AML-193 (cell line): ENCODE measurements at regions not wholly inside any gene's neighbourhood (a gene's known extent, or its start where the extent isn't known, plus 50 kb on each side); places are given as distances from the start of the nearest gene placed in this dataset.

Experiments
- DNase-seq, 2 experiments: peaks; one replicate each; lab custom pipeline; 2025; lab: John Stamatoyannopoulos, UW

DNA sequence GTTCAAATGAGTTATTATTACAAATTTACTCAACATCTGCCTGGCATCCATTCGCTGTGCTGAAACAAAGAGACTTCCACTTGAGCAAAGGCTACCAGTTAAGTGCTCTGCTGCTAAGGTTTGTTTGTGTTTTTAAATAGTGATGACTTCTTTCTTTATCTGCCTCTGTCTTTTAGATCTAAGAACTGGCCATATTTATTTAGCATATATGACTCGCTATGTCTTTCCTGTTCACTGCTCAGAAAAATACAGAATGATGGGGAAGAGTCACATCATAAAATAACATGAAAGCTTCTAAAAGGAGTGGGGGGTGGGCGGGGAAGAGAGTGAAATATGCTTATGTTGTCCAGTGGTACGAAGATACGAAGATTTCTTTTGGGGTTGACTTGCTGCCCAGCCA, 322.2 kb downstream of the GPAT3 start:
- no peak for DNase-seq

DNA sequence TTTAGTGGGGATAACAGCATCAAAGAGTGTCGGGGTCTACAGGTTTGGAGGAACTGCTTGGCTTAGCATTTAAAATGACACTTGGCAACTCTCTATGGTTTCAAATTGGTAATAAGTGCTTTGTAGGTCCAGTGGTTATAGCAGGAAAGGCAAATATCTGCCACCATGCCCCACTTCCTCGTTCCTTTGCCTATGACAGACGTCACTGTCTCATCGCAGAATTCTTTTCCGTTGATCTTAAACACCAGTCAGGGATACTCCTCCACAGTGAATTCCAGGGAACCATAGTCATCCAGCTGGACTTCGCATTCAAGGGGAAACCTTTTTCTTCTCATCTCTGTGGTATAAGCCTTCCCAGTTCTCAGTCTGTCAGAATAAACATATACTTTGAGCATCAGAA, 319.1 kb downstream of the GPAT3 start:
- DNase-seq: no peak

DNA sequence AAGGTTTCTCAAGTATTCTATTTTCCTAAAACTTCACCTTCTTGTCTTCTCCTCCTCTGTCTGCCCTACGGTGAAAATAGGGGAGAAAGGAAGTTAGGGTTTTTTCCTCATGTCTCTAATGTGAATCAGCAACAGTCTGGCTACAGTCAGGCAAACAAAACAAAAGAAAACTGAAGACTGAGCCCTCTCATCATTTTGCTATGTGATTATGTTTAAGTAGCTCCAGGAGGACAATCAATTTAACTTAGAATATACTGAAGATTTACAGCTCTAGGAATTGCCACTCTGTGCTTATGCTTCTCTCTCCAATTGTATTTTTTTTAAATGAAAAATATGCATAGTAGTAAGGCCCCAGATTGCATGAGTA, 316.2 kb downstream of the GPAT3 start:
- no peak for DNase-seq

DNA sequence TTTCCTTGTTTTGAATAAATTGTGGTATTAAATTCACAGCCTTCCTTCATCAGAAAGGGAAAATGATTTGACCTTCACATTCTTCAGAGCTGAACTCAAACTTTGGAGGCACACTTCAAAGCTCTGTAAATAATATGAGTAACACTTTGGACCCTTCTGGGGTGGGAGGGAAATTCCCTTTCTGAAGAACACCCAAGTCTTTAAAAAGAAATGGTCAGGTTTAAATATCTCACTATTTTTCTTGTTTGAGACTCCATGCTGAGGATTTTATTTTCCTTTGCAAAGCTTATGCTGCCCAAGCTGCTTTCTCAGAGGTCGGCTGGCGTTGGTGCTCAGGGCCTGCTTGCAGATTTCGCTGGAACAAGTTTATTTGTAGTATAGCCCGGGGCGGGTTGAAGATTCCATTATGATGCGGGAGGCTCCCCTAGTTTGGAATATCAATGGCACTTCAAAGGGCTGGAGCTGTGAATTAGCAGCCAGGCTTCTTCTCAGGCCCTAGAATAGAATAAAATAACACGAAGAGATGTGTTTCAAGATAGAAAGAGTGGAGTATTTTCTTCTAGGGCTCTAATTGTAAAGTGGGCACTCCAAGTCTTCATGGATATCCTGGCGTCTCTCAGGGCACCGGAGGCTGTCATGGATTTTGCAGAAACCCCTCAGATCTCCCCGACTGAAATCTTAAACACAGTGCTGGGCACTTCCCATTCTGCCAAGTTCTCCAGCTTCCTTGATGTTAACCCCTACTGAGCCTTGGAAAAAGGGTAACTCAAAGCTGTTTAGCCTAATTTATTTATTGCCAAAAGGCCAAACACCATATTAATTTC, 315.6 kb downstream of the GPAT3 start:
- no peak for DNase-seq

DNA sequence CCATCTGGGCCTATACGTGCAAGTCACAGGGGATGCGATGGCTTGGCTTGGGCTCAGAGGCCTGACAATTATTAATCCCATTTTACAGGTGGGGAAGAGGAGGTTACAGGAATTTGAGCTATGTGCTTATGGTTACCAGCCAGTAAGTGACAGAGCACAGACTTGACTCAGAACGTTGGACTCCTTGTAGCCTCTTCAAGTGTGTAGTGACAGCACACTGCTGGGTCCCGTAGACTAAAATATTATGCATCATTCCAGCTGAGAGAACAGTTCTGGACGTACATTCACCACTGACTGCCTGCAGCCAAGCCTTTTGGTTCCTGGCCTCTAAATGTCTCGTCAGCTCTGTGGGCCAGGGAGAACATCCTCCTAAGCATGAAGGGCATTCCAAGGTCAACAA, 314.5 kb downstream of the GPAT3 start:
- no peak for DNase-seq

DNA sequence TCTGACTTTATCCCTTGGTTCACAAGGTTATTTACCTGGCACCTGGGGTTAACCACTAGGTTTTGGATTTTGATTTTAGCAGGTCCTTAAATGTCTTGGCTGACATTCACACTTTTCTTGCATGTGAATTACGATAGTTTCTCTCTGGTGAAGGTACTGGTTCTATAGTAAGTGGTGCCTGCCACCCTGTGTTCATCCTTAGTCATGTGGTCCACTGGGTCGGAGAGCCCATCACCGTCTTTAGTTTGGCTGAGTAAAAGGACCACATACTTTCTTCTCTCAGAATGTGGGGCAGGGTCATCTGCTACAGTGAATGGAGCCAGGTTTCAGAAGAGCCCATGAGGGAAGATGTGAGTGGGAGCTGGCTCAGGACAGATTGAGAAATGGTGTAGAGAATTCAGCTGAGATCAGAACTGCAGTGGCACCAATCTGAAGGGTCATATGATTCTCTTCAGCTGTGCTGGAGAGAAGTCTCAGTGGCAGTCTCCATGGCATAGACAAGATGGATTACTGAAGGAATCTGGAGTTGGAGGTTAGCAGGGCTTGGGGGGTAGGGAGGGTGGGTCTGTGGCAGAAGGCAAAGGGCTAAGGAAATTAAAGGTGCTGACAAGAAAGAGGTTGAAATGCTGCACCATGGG, 310.4 kb downstream of the GPAT3 start:
- no peak for DNase-seq

DNA sequence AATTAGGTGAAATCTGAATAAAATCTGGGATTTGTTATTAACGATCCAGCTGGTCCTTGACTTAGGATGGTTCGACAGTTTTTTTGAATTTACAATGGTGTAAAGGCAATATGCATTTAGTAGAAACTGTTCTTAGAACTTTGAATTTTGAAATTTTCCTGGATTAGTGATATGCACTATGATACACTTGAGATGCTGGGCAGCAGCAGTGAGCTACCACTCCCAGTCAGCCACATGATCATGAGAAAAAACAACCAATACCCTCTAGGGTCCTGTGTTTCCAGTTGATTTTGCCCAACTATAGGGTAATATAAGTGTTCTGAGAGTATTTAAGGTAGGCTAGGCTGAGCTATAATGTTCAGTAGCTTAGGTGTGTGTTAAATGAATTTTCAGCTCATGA, 303.7 kb downstream of the GPAT3 start:
- DNase-seq: no peak

DNA sequence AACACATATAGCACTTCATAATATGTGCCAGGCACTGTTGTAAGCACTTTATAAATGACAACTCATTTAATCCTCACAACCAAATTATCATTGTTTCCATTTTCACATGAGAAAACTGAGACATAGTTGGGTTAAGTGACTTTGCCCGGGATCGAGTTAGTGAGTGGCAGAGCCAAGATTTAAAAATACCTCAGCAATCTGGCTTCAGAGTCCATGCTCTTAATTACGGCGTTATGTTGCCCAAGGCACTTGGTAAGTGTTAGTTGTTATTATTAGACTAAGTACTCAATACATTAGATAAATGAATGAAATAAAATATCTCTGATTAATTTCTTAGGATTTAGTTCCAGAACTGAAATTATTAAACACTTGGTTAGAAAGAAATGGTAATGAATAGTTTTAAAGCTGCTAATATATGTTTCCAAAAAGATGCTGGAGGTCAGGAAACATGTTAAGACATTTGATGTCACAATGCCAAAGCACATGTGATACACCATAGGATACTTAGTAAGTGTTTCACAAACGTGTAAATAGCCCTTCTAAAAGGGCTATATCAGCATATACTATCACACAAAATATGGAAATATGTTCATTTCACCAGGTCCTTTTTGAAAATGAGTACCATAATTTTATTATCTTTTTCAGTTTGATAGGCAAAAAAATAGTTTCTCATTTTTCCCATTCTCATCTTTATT, 301.9 kb downstream of the GPAT3 start:
- no peak for DNase-seq

DNA sequence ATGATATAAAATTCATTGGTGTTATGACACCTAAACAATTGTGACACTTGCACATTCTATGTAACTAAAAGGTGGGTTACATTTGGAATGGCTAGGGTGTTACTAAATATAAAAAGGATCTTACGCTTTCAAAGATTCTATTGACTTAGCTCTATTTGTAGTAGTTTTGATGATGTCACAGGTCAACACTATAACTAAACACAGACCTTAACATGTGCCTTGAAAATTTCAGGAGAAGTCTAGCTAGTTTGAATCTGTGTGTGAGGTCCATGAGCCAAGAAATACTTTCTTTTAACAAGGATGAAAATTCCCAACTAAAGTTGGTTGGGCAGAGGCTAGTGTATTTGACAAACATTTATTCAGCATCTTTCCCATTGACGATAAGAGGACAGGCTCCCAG, 298.0 kb downstream of the GPAT3 start:
- no peak for DNase-seq

DNA sequence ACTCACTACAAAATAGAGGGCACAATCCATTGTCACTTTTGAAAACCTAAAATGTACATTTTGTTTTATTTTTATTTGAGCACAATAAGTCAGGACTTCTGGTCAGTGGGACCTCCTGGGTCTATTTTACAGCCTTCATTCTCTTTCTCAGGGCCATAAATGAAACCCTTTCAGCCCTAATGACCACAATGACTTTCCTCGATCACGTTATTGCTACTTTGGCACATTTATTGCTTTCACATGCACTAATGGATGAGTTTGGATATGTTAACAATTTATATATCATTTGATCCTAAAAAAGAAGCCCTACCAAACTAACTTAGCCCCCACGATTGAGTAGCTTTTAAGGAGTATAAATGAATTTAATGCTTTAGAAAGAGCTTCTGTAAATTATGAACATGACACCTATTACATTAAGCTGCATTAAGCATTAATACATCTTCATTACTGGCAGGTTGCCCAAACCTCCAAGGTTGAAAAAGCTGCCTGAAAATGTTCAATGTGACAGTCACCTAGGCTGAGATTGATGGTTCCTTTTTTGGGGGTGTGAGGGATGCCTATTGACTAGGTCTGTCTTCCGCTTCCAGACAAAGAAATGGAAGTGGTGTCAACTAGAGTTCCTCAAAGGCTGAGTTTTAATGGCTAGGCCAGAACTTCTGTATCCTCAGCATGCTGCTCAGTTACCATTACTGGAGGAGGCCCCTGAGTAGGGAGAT, 296.4 kb downstream of the GPAT3 start:
- DNase-seq: no peak

DNA sequence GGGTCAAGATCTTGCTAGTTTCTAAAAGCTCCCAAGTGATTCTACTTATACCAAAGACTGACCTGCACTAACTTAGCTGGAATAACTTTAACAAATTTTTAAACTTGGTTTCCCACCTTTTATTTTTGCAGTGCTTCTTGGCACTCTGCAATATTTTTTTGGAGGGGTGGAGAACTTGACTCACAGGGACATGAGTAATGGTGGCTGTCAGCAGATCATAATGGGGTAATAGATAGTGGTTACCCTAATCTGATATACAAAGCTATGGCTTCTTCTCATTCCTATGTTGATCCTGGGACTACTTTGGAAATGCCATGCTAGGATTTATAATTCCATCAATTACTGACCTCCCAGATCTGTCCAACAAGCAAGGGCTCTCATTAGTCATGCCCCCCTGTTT, 295.7 kb downstream of the GPAT3 start:
- DNase-seq: no peak

DNA sequence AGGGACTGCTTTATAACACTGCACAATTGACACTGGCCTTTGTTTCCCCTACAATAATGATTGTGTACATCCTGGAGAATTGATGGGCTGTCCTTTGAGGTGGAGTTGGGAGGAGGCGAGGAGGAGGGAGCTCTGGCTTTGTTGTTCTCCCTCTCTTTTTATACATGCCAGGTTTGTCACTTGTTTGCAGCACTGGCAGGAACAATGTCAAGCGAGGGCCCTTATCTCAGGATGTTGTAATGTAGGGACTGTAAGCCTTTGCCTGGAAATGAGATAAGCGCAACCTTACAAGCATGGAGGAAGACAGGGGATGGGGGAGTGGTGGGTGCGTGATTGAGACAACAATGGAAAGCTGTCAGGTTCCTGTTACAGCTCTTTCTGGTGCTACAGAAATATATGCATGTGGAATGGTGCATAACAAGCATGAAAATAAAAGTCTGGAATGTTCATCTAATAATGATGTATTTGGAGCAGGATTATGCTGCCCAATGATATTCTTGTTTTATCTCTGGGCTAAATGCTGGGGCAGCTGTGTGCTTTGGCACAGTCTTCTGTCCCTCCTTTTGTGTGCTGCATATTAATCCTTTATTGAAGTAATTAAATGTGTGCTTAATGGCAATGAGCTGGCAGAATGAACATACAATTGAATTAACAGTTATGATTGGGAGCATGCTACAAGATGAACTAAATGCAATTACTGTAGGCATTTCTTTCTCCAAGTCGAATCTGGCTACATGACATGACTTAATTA, 294.4 kb downstream of the GPAT3 start:
- DNase-seq: no peak

DNA sequence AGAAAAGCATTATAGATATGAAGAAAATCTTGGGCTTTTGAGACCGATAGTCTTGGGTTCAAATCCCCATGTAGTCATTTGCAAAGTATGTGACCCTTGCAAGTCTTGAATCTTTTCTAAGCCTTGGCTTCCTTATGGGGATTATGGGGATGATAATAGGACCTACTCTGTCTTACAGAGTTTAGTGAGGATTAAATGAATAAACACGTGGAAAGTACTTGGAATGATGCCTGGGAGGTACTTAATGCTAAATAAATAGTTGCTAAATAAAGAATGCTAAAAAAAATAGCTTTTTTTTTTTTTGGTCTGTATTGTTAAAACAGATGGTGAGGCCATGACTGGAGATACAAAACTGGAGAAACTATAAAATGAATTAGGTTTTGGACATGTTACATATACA, 292.7 kb downstream of the GPAT3 start:
- no peak for DNase-seq

DNA sequence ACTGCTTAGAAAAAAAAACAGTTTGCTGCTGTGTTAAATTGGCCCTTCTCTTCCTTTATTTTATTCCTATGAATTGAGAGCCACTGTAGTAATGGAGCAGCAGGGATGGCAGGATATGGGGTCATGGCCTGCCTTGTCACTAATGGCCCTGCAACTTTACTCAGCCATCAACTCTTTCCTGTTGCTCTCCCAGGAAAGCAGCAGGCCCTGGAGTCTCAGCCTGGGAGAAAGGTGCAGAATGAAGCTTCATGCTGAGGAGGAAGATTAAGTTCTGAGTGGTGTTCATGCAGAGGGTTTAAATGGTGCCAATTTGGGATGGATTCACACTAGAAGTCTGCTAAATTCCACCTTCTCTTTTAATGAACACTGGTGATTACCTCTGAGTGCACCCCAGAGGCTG, 285.6 kb downstream of the GPAT3 start:
- DNase-seq: no peak

DNA sequence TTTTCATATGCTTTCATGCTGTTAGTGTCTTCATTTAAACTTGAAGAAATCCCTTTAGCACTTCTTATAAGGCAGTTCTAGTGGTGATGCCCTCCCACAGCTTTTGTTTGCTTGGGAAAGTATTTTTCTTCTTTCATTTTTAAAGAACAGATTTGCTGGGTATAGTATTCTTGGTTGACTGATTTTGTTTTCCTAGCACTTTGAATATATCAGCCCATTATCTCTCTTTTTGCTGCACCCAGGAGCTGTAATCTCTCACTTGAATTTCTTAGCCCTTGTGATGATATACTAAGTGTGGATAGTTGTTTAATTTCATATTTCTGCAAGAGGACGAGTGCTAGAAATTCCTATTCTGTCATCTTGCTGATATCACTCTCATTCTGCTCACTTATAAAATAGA, 283.7 kb downstream of the GPAT3 start:
- DNase-seq: no peak

DNA sequence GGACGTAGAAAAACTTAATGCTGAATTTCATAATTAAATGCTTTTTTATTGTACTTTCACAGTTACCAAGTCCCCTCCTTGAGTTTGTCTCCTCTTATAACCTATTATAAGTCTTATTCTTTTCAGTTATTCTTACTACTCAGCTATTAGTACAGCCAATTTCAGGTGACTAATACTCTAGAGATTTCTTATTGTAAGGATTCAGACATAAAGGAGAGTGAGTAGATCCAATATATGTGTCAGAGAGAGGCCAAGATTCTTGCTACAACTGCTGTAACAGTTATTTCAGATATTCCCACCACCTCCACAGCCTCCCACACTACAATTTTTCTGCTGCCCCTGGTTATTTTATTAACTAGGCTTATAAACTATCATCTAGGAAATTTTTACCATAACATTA, 274.5 kb downstream of the GPAT3 start:
- no peak for DNase-seq

DNA sequence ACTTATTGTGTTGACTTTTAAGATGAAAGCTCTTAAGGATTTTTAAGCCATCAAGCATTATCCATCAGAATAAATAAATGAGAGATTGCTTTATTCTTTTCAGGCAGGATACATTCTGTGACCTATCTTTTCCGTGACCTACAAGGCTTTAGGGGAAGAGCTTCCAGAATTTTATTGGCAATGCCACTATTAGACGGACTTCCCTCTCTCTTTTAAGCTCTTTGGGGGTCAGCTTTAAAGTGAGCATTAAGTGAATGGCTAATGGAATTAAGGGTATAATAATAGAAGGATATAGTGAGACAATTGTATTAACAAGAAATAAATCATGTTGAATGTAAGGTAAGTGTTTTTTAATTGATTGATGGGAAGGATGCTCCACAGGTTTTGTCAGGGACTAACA, 273.7 kb downstream of the GPAT3 start:
- no peak for DNase-seq

DNA sequence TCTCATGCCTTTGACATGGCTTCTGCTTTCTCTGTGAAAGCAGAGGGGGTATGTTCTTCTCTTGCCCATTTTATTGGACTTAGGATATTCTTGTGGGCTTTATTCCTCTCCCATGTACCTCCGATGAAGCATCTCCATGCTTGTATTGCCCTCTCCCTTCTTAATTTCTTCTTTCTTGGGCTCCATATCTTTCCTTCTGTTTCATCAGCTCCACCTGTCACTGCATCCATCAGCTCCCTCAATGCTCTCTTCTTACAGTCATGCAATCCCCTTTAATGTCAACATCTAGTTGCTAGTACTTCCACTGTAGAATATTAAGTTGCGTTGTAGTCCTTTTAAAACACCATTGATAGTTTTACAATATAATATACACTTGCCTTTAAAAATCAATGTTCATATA, 257.6 kb downstream of the GPAT3 start:
- no peak for DNase-seq

DNA sequence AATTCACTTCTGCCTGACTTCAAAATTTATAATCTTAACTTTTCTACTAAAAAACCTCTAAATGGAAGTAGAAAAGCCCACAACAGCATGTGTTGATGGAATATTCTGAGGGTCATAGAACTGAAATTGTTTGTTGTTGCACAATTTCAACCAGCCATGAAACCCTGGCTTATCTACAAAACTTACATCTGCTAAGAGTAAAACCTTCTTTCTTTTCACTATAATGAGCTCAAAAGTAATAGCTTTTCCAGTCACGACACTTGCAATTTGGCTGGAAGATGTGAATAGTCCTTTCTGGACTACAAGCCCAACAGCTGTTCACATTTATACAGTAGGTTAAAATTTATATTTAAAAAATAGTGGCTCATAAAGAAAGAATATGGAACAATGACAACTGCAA, 250.0 kb downstream of the GPAT3 start:
- DNase-seq: no peak

DNA sequence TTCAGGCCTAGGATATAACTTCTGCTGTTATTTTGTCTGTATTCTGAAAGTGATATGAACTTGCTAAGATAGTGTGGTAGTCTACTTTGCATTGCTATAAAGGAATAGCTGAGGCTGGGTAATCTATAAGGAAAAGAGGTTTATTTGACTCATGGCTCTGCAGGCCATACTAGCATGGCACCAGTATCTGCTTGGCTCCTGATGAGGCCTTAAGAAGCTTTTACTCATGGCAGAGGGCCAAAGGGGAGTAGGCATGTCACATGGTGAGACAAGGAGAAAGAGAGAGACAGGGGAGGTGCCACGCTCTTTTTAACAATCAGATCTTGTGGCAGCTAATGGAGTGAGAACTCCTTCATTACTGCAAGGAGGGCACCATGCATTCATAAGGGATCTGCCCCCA, 247.3 kb downstream of the GPAT3 start:
- DNase-seq: no peak

DNA sequence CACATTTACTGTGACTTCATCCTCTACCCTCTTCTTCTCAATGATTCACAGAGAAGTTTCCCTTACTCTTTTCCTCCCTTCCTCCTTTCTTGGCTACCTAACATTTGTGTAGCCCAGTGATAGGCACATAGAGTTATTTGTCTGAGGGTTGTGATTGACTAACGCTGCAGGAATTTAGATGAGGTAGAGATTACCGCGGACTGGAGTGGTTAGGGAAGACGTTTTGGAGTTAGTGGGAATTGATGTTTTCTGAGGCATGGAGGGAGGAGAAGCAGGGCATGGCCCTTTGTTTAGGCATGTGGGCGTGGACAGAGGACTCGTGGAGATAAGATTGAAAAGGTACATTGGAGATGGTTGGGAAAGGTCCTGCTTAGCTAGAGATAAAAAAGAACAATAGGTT, 246.7 kb downstream of the GPAT3 start:
- no peak for DNase-seq

DNA sequence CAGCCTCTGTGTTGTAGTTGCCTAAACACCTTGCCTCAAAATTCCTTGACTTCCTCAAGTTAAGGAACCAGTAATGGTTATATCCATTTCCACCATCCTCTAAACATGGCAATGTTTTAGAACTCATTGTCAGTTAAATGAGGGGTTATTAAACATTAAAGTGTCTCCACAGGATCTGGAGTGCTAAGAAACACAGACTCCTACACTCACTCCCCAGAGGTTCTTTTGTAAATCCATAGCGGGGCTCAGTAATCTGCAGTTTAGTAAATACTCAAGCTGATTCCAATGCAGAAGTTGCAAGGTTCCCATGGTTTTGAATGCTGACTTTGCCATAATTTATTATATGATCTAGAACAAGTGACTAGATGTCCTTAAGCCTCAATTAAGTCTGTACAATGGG, 245.5 kb downstream of the GPAT3 start:
- DNase-seq: no peak
